OCI-LY7 (cell line): ENCODE measurements at regions not wholly inside any gene's neighbourhood (a gene's known extent, or its start where the extent isn't known, plus 50 kb on each side); places are given as distances from the start of the nearest gene placed in this dataset.

Experiments used
- BruUV-seq: library from RNA; stranded (reverse); fragments of 400-500 nt; replicated peaks from 2 replicates; lab custom pipeline; 2021; lab: Mats Ljungman, UMichigan
- CTCF ChIA-PET: fragments of 300-600 bp; sonication (Branson Sonifier 250); formaldehyde crosslinking; loops from one replicate; lab custom pipeline; 2022; ENCODE audit warnings: antibody characterized with exemption; ENCODE audit not compliant: unreplicated experiment; lab: Charles Lee
- POLR2A ChIA-PET: fragments of 300-600 bp; sonication (Branson Sonifier 250); formaldehyde crosslinking; loops from one replicate; lab custom pipeline; 2022; ENCODE audit warnings: antibody characterized with exemption; lab: Charles Lee
- DNase-seq: peaks from one replicate; pipeline ENCODE4 v3.0.0-alpha.2; 2015; ENCODE audit warnings: low spot score
- H2AFZ ChIP-seq: fragments of 200-600 bp; sonication (generic), shearing (Covaris generic); 2 replicates; pipeline ENCODE4 v1.6.1; 2014; ENCODE audit warnings: mild to moderate bottlenecking, antibody characterized with exemption, low read length, moderate library complexity
- H3K27ac ChIP-seq: fragments of 200-600 bp; sonication (generic); 2 replicates; pipeline ENCODE4 v1.5.1; 2014; ENCODE audit warnings: mixed run types, low read depth, mild to moderate bottlenecking, moderate library complexity, low read length, inconsistent platforms; ENCODE audit not compliant: poor library complexity, severe bottlenecking
- H3K36me3 ChIP-seq: fragments of 200-600 bp; sonication (generic); 2 replicates; pipeline ENCODE4 v1.6.1; 2014; ENCODE audit warnings: mild to moderate bottlenecking, antibody characterized with exemption, low read length, moderate library complexity, mixed read lengths; ENCODE audit not compliant: insufficient read depth
- H3K4me1 ChIP-seq: fragments of 200-600 bp; sonication (generic); 2 replicates; pipeline ENCODE4 v1.5.1; 2014; ENCODE audit warnings: mild to moderate bottlenecking, low read length; ENCODE audit not compliant: insufficient read depth, poor library complexity, severe bottlenecking
- H3K4me2 ChIP-seq: fragments of 200-600 bp; sonication (generic); 2 replicates; pipeline ENCODE4 v1.6.1; 2014; ENCODE audit warnings: mild to moderate bottlenecking, low read length
- H3K4me3 ChIP-seq: fragments of 200-600 bp; sonication (generic); 2 replicates; pipeline ENCODE4 v1.5.1; 2014; ENCODE audit warnings: mild to moderate bottlenecking, low read depth, low read length; ENCODE audit not compliant: poor library complexity, severe bottlenecking
- H3K79me2 ChIP-seq: fragments of 200-600 bp; sonication (generic); 2 replicates; pipeline ENCODE4 v1.6.1; 2016; ENCODE audit warnings: low read depth, mild to moderate bottlenecking, low read length, moderate library complexity, mixed read lengths; ENCODE audit not compliant: insufficient read depth
- H3K9me2 ChIP-seq: fragments of 200-600 bp; sonication (generic); 2 replicates; pipeline ENCODE4 v1.6.1; 2016; ENCODE audit warnings: mild to moderate bottlenecking, low read length, mixed read lengths; ENCODE audit not compliant: insufficient read depth
- H3K9me3 ChIP-seq: fragments of 200-600 bp; sonication (generic); 2 replicates; pipeline ENCODE4 v1.6.1; 2014; ENCODE audit warnings: mild to moderate bottlenecking, mixed run types, low read length, mixed read lengths
- H4K20me1 ChIP-seq: fragments of 200-600 bp; sonication (generic); 2 replicates; pipeline ENCODE4 v1.6.1; 2014; ENCODE audit warnings: mild to moderate bottlenecking, antibody characterized with exemption, low read length, moderate library complexity, mixed read lengths; ENCODE audit not compliant: insufficient read depth
- CTCF ChIP-seq: fragments of 200-600 bp; sonication (generic); conservative IDR thresholded peaks from 2 replicates; pipeline ENCODE4 v1.5.1; 2014; ENCODE audit warnings: mild to moderate bottlenecking, antibody characterized with exemption, low read length, moderate library complexity, mixed read lengths
- EZH2phosphoT487 ChIP-seq: fragments of 200-600 bp; sonication (generic); IDR thresholded peaks from 2 replicates; pipeline ENCODE4 v1.6.1; 2018; ENCODE audit warnings: low read depth, borderline replicate concordance, mild to moderate bottlenecking, mixed run types, antibody characterized with exemption, low read length, moderate library complexity, mixed read lengths
- intact Hi-C: fragments of 100-400 bp; cut with micrococcal nuclease; formaldehyde crosslinking; loops from one replicate; pipeline ENCODE4 v1.10.0; 2022; ENCODE audit not compliant: unreplicated experiment

- no peaks in the 10 kb centered on the region for H4K20me1 ChIP-seq
- H3K9me3 ChIP-seq, result no peaks in the 10 kb centered on the region
- no peak overlapping the region for H3K4me2 ChIP-seq
- intact Hi-C loops, result no loop called here
- DNase-seq, result no peak
- H3K79me2 ChIP-seq, result no peaks in the 10 kb centered on the region
- H3K36me3 ChIP-seq, result no peaks in the 10 kb centered on the region
- CTCF ChIA-PET, result no interaction called here
- no peaks in the 10 kb centered on the region for H3K9me2 ChIP-seq
- H3K4me3 ChIP-seq, result no peak overlapping the region
- H2AFZ ChIP-seq, result no peak overlapping the region
- BruUV-seq, result no TSS peak
- H3K27ac ChIP-seq, result no peak overlapping the region
- TF ChIP-seq CTCF (no peak), EZH2phosphoT487 (no peak)
- POLR2A ChIA-PET, result no interaction called here
- no peaks in the 10 kb centered on the region for H3K4me1 ChIP-seq
Observed at GRCh38 chr18:75127143-75128021, 81.6 kb downstream of the PTGR3 start.

- no peak for TF ChIP-seq EZH2phosphoT487
- no peak for TF ChIP-seq CTCF
- no peak overlapping the region for H3K27ac ChIP-seq
- H3K4me1 ChIP-seq, result no peaks in the 10 kb centered on the region
- BruUV-seq, result no TSS peak
- H3K4me2 ChIP-seq, result no peak overlapping the region
- H4K20me1 ChIP-seq, result no peaks in the 10 kb centered on the region
- DNase-seq, result no peak
- H3K79me2 ChIP-seq, result no peaks in the 10 kb centered on the region
- H3K9me2 ChIP-seq, result no peaks in the 10 kb centered on the region
- H3K4me3 ChIP-seq, result no peak overlapping the region
- no peaks in the 10 kb centered on the region for H3K9me3 ChIP-seq
- H2AFZ ChIP-seq, result no peak overlapping the region
- ChIA-PET CTCF (no interaction called here), POLR2A (no interaction called here)
- no peaks in the 10 kb centered on the region for H3K36me3 ChIP-seq
- intact Hi-C loops, result no loop called here
Observed at GRCh38 chr18:75125382-75126331, 83.3 kb downstream of the PTGR3 start.
